ENCODE measurements at regions not wholly inside any gene's neighbourhood (a gene's known extent, or its start where the extent isn't known, plus 50 kb on each side); places are given as distances from the start of the nearest gene placed in this dataset.

- ChIA-PET CTCF (no interaction called here), POLR2A (no interaction called here)
- Mint-ChIP-seq H3K27ac (no peak overlapping the region), H3K27me3 (peaks cover 23% of the 10 kb centered on the region), H3K36me3 (ENCODE audit: low read depth) (no peaks in the 10 kb centered on the region), H3K9me3 (no peaks in the 10 kb centered on the region), H3K4me1 (peaks cover 4% of the 10 kb centered on the region), H3K4me3 (no peak overlapping the region)
- DNase-seq: no peak
Observed at GRCh38 chr3:72287956-72288355, 503.0 kb upstream of the PROK2 start.

- ChIA-PET CTCF (interaction anchor here (0.6 kb wide), 1 partner anchor 22 kb away, joined by 4 read pairs; no protein-coding TSS in a partner anchor), POLR2A (no interaction called here)
- no peak overlapping the region for H3K27ac Mint-ChIP-seq
Observed at GRCh38 chr3:72285502-72285901, 500.6 kb upstream of the PROK2 start.

GRCh38 chr3:72284471-72284870, 499.5 kb upstream of the PROK2 start:
- Mint-ChIP-seq H3K36me3 (ENCODE audit: low read depth) (peaks cover 2% of the 10 kb centered on the region), H3K4me1 (peaks cover 4% of the 10 kb centered on the region), H3K9me3 (peaks cover 3% of the 10 kb centered on the region), H3K27ac (no peak overlapping the region), H3K4me3 (no peak overlapping the region), H3K27me3 (peaks cover 19% of the 10 kb centered on the region)
- no peak for DNase-seq
- CTCF ChIA-PET: no interaction called here
- POLR2A ChIA-PET: no interaction called here

More at GRCh38 chr3:72285502-72285901, 500.6 kb upstream of the PROK2 start:
- Mint-ChIP-seq H3K27me3 (peaks cover 25% of the 10 kb centered on the region), H3K4me1 (peaks cover 4% of the 10 kb centered on the region), H3K36me3 (ENCODE audit: low read depth) (peaks cover 2% of the 10 kb centered on the region), H3K4me3 (no peak overlapping the region), H3K9me3 (peaks cover 3% of the 10 kb centered on the region)
- DNase-seq: no peak

- peaks cover 3% of the 10 kb centered on the region for H3K9me3 Mint-ChIP-seq
- ChIA-PET CTCF (interaction anchor here (0.6 kb wide), 1 partner anchor 411 kb away, joined by 3 read pairs; no protein-coding TSS in a partner anchor), POLR2A (no interaction called here)
- H3K4me3 Mint-ChIP-seq: no peak overlapping the region
- no peak for DNase-seq
- peaks cover 18% of the 10 kb centered on the region for H3K27me3 Mint-ChIP-seq
- H3K27ac Mint-ChIP-seq: no peak overlapping the region
- H3K4me1 Mint-ChIP-seq: no peaks in the 10 kb centered on the region
- peaks cover 2% of the 10 kb centered on the region for H3K36me3 Mint-ChIP-seq (ENCODE audit: low read depth)
Observed at GRCh38 chr3:72282918-72283317, 498.0 kb upstream of the PROK2 start.

GRCh38 chr3:72281551-72281950, 496.6 kb upstream of the PROK2 start:
- peaks cover 18% of the 10 kb centered on the region for H3K27me3 Mint-ChIP-seq
- CTCF ChIA-PET: no interaction called here
- H3K27ac Mint-ChIP-seq: no peak overlapping the region
- H3K4me1 Mint-ChIP-seq: no peaks in the 10 kb centered on the region
- POLR2A ChIA-PET: no interaction called here
- H3K9me3 Mint-ChIP-seq: peaks cover 3% of the 10 kb centered on the region
- no peak overlapping the region for H3K4me3 Mint-ChIP-seq
- peaks cover 2% of the 10 kb centered on the region for H3K36me3 Mint-ChIP-seq (ENCODE audit: low read depth)
- no peak for DNase-seq

GRCh38 chr3:72280876-72281275, 495.9 kb upstream of the PROK2 start:
- Mint-ChIP-seq H3K36me3 (ENCODE audit: low read depth) (peaks cover 2% of the 10 kb centered on the region), H3K27ac (no peak overlapping the region), H3K27me3 (peaks cover 18% of the 10 kb centered on the region), H3K4me3 (no peak overlapping the region), H3K4me1 (no peaks in the 10 kb centered on the region), H3K9me3 (peaks cover 3% of the 10 kb centered on the region)
- ChIA-PET CTCF (no interaction called here), POLR2A (no interaction called here)
- DNase-seq: no peak

- Mint-ChIP-seq H3K27me3 (peaks cover 18% of the 10 kb centered on the region), H3K27ac (no peak overlapping the region), H3K4me1 (peaks cover 3% of the 10 kb centered on the region), H3K9me3 (peaks cover 3% of the 10 kb centered on the region), H3K36me3 (ENCODE audit: low read depth) (peaks cover 2% of the 10 kb centered on the region), H3K4me3 (no peak overlapping the region)
- ChIA-PET CTCF (interaction anchor here (0.5 to 1.4 kb wide), 2 partner anchors 12 to 156 kb away, joined by 3 to 4 read pairs; no protein-coding TSS in a partner anchor), POLR2A (no interaction called here)
- DNase-seq: no peak
Observed at GRCh38 chr3:72279631-72280041, 494.7 kb upstream of the PROK2 start.

GRCh38 chr3:72279068-72279604, 494.2 kb upstream of the PROK2 start:
- no peak for DNase-seq
- H3K4me3 Mint-ChIP-seq: no peak overlapping the region
- H3K4me1 Mint-ChIP-seq: peaks cover 8% of the 10 kb centered on the region
- ChIA-PET CTCF (interaction anchor here (1.4 kb wide), 1 partner anchor 13 kb away, joined by 4 read pairs; no protein-coding TSS in a partner anchor), POLR2A (no interaction called here)
- peaks cover 3% of the 10 kb centered on the region for H3K9me3 Mint-ChIP-seq
- peaks cover 18% of the 10 kb centered on the region for H3K27me3 Mint-ChIP-seq
- H3K27ac Mint-ChIP-seq: no peak overlapping the region
- H3K36me3 Mint-ChIP-seq (ENCODE audit: low read depth): peaks cover 2% of the 10 kb centered on the region

GRCh38 chr3:72278349-72279067, 493.6 kb upstream of the PROK2 start:
- Mint-ChIP-seq H3K4me3 (no peak overlapping the region), H3K4me1 (peaks cover 10% of the 10 kb centered on the region), H3K27ac (no peak overlapping the region), H3K36me3 (ENCODE audit: low read depth) (peaks cover 2% of the 10 kb centered on the region), H3K27me3 (peaks cover 18% of the 10 kb centered on the region), H3K9me3 (peaks cover 3% of the 10 kb centered on the region)
- DNase-seq: no peak
- ChIA-PET POLR2A (no interaction called here), CTCF (interaction anchor here (1.4 kb wide), 1 partner anchor 13 kb away, joined by 4 read pairs; no protein-coding TSS in a partner anchor)

GRCh38 chr3:72277710-72278109, 492.8 kb upstream of the PROK2 start:
- H3K4me1 Mint-ChIP-seq: peaks cover 10% of the 10 kb centered on the region
- no peak overlapping the region for H3K4me3 Mint-ChIP-seq
- peaks cover 3% of the 10 kb centered on the region for H3K9me3 Mint-ChIP-seq
- H3K36me3 Mint-ChIP-seq (ENCODE audit: low read depth): peaks cover 2% of the 10 kb centered on the region
- H3K27me3 Mint-ChIP-seq: peaks cover 15% of the 10 kb centered on the region
- no peak overlapping the region for H3K27ac Mint-ChIP-seq
- ChIA-PET POLR2A (no interaction called here), CTCF (no interaction called here)
- DNase-seq: no peak

GRCh38 chr3:72276806-72277205, 491.9 kb upstream of the PROK2 start:
- ChIA-PET POLR2A (no interaction called here), CTCF (no interaction called here)
- H3K36me3 Mint-ChIP-seq (ENCODE audit: low read depth): no peaks in the 10 kb centered on the region
- H3K27me3 Mint-ChIP-seq: peaks cover 12% of the 10 kb centered on the region
- no peak overlapping the region for H3K27ac Mint-ChIP-seq
- no peak for DNase-seq
- H3K4me1 Mint-ChIP-seq: peaks cover 10% of the 10 kb centered on the region
- H3K4me3 Mint-ChIP-seq: no peak overlapping the region
- no peaks in the 10 kb centered on the region for H3K9me3 Mint-ChIP-seq

GRCh38 chr3:72275331-72275751, 490.4 kb upstream of the PROK2 start:
- H3K9me3 Mint-ChIP-seq: no peaks in the 10 kb centered on the region
- no peak overlapping the region for H3K27ac Mint-ChIP-seq
- H3K4me1 Mint-ChIP-seq: peaks cover 22% of the 10 kb centered on the region
- peaks cover 7% of the 10 kb centered on the region for H3K27me3 Mint-ChIP-seq
- CTCF ChIA-PET: no interaction called here
- H3K4me3 Mint-ChIP-seq: no peak overlapping the region
- POLR2A ChIA-PET: no interaction called here
- no peak for DNase-seq
- no peaks in the 10 kb centered on the region for H3K36me3 Mint-ChIP-seq (ENCODE audit: low read depth)

GRCh38 chr3:72274493-72275330, 489.8 kb upstream of the PROK2 start:
- Mint-ChIP-seq H3K27me3 (peaks cover 7% of the 10 kb centered on the region), H3K9me3 (no peaks in the 10 kb centered on the region), H3K4me3 (no peak overlapping the region), H3K36me3 (ENCODE audit: low read depth) (no peaks in the 10 kb centered on the region), H3K27ac (no peak overlapping the region), H3K4me1 (peaks cover 28% of the 10 kb centered on the region)
- ChIA-PET CTCF (no interaction called here), POLR2A (no interaction called here)
- peak; percentile 25 for DNase-seq
